GM15510 (cell line): ENCODE measurements at regions not wholly inside any gene's neighbourhood (a gene's known extent, or its start where the extent isn't known, plus 50 kb on each side); places are given as distances from the start of the nearest gene placed in this dataset.

Experiments
- POLR2A ChIP-seq: IDR thresholded peaks from 3 replicates; pipeline ENCODE4 v1.6.1; 2011; ENCODE audit warnings: borderline replicate concordance; ENCODE audit not compliant: insufficient read length; ENCODE audit errors: extremely low read depth

GRCh38 chr2:136214307-136215200 lies 96.6 kb upstream of the CXCR4 start:
- no peak for TF ChIP-seq POLR2A

- TF ChIP-seq POLR2A = no peak
Observed at GRCh38 chr2:136213836-136214235, 95.9 kb upstream of the CXCR4 start.

GRCh38 chr2:136212426-136213378 lies 94.8 kb upstream of the CXCR4 start:
- TF ChIP-seq POLR2A = no peak

GRCh38 chr2:136211701-136212100 lies 93.8 kb upstream of the CXCR4 start:
- TF ChIP-seq POLR2A = no peak

GRCh38 chr2:136210822-136211221 lies 92.9 kb upstream of the CXCR4 start:
- no peak for TF ChIP-seq POLR2A

GRCh38 chr2:136210455-136210805 lies 92.5 kb upstream of the CXCR4 start:
- TF ChIP-seq POLR2A = no peak

- TF ChIP-seq POLR2A = no peak
Observed at GRCh38 chr2:136209561-136210454, 91.9 kb upstream of the CXCR4 start.

GRCh38 chr2:136208682-136209420 lies 90.9 kb upstream of the CXCR4 start:
- no peak for TF ChIP-seq POLR2A

- TF ChIP-seq POLR2A = no peak
Observed at GRCh38 chr2:136207665-136208064, 89.7 kb upstream of the CXCR4 start.

GRCh38 chr2:136207030-136207623 lies 89.2 kb upstream of the CXCR4 start:
- no peak for TF ChIP-seq POLR2A

- no peak for TF ChIP-seq POLR2A
Observed at GRCh38 chr2:136206613-136207012, 88.7 kb upstream of the CXCR4 start.

GRCh38 chr2:136205615-136206014 lies 87.7 kb upstream of the CXCR4 start:
- TF ChIP-seq POLR2A = no peak

- no peak for TF ChIP-seq POLR2A
Observed at GRCh38 chr2:136204971-136205370, 87.0 kb upstream of the CXCR4 start.

GRCh38 chr2:136195226-136195625 lies 77.3 kb upstream of the CXCR4 start:
- no peak for TF ChIP-seq POLR2A

GRCh38 chr2:136191041-136191440 lies 73.1 kb upstream of the CXCR4 start:
- no peak for TF ChIP-seq POLR2A
